RWPE1 (cell line): ENCODE measurements at regions not wholly inside any gene's neighbourhood (a gene's known extent, or its start where the extent isn't known, plus 50 kb on each side); places are given as distances from the start of the nearest gene placed in this dataset.
A peak's percentile ranks its signal among the peaks of the same experiment; 100 is the strongest.

Experiments used
- CTCF ChIA-PET: fragments of 350-600 bp; sonication (Branson Sonifier 250); formaldehyde crosslinking; extraction: SDS; loops from one replicate; lab custom pipeline; 2021; lab: Yijun Ruan, JAX
- POLR2A ChIA-PET: fragments of 400-600 bp; formaldehyde crosslinking; extraction: SDS; loops from one replicate; lab custom pipeline; 2020; ENCODE audit warnings: antibody characterized with exemption; ENCODE audit not compliant: low non-redundant PET; lab: Yijun Ruan, JAX
- DNase-seq: peaks from one replicate; pipeline ENCODE4 v3.0.0; 2012; ENCODE audit warnings: low spot score
- H3K27ac ChIP-seq: fragments of 450-650 bp; 2 replicates; pipeline ENCODE4 v1.5.1; 2017
- TF ChIP-seq, protein P1 (sequence below): fragments of 450-650 bp; conservative IDR thresholded peaks from 2 replicates; pipeline ENCODE4 v1.5.1; 2017; ENCODE audit warnings: low read depth, mild to moderate bottlenecking

DNA sequence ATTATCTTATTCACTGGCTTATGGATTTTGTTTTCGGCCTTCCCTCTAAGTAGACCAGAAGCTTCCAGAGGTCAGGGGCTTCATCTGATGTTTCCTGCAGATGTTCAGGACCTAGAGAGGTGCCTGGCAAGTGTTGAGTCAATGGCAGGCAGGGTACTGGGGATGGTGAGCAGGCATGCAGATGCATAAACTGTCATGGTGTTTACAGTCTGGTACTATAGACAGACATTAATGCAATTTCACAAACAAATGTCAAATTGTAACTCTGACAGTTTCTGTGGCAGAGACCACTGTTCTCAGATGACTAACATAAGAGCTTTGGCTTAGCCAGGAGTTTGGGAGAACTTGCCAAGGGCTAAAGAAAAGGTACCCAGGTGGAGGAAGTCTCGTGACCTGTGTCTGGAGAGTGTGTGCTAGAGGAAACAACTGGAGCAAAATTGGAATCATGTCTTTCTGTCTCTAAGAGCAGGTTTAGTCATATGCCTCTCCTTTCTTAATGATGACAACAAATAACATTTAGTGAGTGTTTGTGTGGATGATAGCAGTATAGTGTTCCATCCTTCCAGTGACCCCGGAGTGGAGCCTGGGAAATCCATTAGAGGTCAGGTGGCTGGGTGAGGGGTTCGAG, 53.7 kb upstream of the TRAK1 start:
- TF ChIP-seq, protein P1, sequence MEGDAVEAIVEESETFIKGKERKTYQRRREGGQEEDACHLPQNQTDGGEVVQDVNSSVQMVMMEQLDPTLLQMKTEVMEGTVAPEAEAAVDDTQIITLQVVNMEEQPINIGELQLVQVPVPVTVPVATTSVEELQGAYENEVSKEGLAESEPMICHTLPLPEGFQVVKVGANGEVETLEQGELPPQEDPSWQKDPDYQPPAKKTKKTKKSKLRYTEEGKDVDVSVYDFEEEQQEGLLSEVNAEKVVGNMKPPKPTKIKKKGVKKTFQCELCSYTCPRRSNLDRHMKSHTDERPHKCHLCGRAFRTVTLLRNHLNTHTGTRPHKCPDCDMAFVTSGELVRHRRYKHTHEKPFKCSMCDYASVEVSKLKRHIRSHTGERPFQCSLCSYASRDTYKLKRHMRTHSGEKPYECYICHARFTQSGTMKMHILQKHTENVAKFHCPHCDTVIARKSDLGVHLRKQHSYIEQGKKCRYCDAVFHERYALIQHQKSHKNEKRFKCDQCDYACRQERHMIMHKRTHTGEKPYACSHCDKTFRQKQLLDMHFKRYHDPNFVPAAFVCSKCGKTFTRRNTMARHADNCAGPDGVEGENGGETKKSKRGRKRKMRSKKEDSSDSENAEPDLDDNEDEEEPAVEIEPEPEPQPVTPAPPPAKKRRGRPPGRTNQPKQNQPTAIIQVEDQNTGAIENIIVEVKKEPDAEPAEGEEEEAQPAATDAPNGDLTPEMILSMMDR, result no peak
- no peak overlapping the region for H3K27ac ChIP-seq
- ChIA-PET CTCF (interaction anchor here (1.3 kb wide), 1 partner anchor 21 kb away, joined by 3 read pairs; no protein-coding TSS in a partner anchor), POLR2A (no interaction called here)
- no peak for DNase-seq

DNA sequence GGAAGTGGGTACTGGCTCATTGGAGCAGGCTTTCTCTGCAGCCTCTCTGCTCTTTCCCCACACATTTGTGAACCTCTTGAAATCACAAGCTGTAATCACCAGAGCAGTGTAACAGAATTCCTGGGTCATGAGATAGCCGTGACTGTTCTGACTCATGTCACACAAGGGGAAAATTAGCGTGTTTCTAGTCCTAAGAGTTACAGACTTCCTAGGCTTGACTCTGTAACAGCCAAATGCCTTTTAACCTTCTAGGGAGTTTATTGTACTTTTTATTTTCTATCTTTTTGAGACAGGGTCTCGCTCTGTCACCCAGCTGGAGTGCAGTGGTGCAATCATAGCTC, 54.7 kb upstream of the TRAK1 start:
- peak overlapping the region; percentile 87 for H3K27ac ChIP-seq
- TF ChIP-seq, protein P1, result no peak
- POLR2A ChIA-PET, result no interaction called here
- CTCF ChIA-PET, result interaction anchor here (1.3 kb wide), 1 partner anchor 20 kb away, joined by 3 read pairs; no protein-coding TSS in a partner anchor
- peak; percentile 67 for DNase-seq

DNA sequence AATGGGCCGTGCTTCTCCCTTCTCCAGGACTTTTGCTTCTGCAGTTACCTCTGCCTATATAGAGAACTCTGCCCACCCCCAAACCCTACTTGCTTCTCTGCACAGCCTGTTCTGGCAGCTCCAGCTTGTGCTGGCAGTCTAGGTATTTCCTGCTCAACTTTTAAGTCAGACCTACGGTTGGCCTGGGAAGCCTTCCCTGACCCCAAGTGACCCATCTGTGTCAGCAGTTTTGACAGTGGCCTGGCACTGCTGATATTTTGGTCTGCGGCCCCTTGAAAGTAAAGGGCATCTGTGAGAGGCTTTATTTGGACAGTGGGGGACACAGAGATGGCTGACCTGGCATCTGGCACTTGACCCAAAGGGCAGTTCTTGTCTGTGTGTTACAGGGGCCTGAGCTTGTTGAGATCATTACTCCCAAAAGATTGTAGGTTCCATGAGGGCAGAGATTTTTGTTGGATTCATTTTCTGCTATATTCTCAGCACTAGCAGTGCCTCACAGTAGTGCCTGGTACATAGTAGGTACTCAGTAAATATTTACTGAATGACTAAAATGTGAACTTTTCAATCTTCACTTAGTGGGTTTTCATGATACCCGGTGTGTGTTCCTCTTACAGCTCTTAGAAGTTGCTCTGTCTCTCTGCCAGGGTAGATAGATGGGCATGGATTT, 55.2 kb upstream of the TRAK1 start:
- ChIA-PET CTCF (interaction anchor here (1.3 kb wide), 1 partner anchor 19 kb away, joined by 3 read pairs; no protein-coding TSS in a partner anchor), POLR2A (no interaction called here)
- DNase-seq, result no peak
- peak overlapping the region; percentile 87 for H3K27ac ChIP-seq
- TF ChIP-seq, protein P1, result no peak

- CTCF ChIA-PET, result no interaction called here
- DNase-seq, result no peak
- TF ChIP-seq, protein P1, result no peak
- peak overlapping the region; percentile 87 for H3K27ac ChIP-seq
- POLR2A ChIA-PET, result no interaction called here
Measured at GRCh38 chr3:42035007-42035406, 56.1 kb upstream of the TRAK1 start.

DNA sequence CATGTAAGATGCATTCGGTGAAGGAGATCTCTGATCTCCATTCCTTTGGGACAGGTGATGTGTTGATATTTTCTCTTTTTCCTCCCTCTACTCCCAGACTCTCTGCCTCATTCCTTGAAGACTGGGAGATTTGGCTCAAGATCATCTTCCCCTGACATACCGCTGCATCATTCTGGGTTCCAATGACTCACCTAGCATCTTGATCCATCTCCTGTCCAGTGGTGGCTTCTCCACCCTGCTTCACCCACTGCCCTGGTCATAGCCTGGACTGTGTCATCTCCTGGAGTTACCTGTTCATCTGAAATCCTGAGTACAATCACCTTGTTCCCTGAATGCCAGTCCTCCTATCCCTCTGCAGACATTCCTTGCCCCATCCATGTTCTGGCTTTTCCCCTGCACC, 57.4 kb upstream of the TRAK1 start:
- ChIA-PET POLR2A (no interaction called here), CTCF (no interaction called here)
- TF ChIP-seq, protein P1, result no peak
- peak overlapping the region; percentile 87 for H3K27ac ChIP-seq
- no peak for DNase-seq

GRCh38 chr3:42032693-42033349, 58.3 kb upstream of the TRAK1 start:
- POLR2A ChIA-PET, result no interaction called here
- TF ChIP-seq, protein P1, result no peak
- CTCF ChIA-PET, result no interaction called here
- H3K27ac ChIP-seq, result peak overlapping the region; percentile 59
- DNase-seq, result no peak
